Daoy (cell line): ENCODE measurements at regions not wholly inside any gene's neighbourhood (a gene's known extent, or its start where the extent isn't known, plus 50 kb on each side); places are given as distances from the start of the nearest gene placed in this dataset.
A peak's percentile ranks its signal among the peaks of the same experiment; 100 is the strongest.

Experiments used
- DNase-seq: peaks from one replicate; pipeline ENCODE4 v3.0.0-alpha.2; 2015; ENCODE audit warnings: low read depth

GRCh38 chr17:11182430-11182829 is 58.6 kb upstream of the SHISA6 start:
- DNase-seq = no peak

GRCh38 chr17:11178581-11178980 is 62.4 kb upstream of the SHISA6 start:
- DNase-seq = no peak

DNA sequence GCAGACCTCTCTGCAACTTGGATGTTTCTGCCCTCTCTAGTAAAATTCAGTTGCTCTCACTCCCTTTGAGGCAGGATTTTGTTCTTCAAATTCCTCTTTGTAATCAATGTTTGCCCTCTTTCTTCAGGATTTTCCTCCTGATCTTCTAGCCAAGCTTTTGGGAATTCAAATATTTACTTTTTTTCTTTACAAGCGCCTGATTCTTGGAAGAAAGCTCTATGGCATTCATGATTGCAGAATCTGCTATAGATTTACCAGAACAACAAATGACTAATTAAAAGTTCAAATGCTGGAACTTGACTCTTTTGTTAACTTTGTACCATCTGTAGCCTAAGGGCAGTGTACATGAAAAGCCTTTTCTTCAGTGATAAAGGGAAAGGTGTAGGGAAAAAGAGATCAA is 63.7 kb upstream of the SHISA6 start:
- no peak for DNase-seq

DNA sequence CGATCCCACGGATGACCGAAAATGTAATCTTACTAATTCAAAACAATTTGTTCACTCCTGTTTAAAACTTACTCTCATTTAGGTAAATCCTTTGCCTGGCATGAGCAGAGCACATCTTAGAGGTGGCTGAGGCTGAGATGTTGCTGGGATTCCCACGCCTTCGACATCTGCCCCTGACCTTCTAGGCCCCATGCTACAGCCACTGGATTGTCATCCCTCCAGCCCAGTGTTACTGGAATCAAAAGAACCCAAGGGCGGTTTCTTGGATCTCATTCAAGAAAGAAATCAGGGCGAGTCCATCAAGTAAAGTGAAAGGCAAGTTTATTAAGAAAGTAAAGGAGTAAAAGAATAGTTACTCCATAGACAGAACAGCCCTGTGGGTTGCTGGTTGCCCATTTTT is 64.5 kb upstream of the SHISA6 start:
- DNase-seq = no peak

DNA sequence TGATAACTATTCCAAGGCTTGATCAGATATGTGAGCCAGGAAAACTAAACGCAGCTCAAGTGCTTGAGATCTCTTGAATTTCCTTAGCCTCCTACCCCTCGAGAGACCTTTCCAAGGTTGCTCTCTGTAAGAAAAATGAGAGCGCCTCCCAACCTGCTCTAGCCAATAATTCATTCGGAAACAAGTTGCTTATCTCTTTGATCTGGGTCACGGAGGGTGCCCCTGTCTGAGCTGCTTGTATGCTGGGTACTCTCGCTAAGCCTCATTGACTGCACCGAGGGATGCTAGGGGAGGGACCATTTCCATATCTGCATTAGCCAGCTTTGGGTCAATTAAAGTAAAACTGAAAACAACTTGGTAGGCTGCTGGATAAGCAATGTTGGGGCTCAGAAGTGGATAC is 70.1 kb upstream of the SHISA6 start:
- no peak for DNase-seq

DNA sequence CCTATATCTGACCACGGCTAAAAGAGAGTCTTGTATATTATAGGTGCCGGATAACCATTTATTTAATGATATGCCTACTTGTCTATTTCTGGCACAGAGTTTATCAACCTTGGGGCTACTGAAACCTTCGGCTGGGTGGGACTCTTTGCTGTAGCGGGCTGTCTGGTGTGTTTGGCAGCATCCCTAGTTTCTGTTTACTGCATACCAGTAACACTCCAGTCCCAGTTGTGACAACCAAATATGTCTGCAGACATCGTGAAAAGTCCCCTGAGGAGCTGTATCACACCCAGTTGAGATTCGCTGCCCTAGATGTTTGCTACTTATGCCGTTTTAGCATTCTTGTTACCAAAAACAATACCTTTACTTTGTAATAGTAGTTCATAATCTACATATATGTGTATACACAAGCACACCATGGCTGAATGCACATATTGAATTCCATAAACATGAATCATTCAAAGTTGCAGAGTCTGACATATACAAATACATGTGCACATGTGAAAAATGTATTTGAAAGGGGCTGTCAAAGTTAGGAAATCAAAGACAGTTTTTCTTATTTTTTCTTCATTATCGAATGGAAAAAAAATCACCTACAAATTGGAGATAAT is 89.1 kb upstream of the SHISA6 start:
- no peak for DNase-seq

- peak; percentile 22 for DNase-seq
Observed at GRCh38 chr17:11150906-11151511, 90.0 kb upstream of the SHISA6 start.

GRCh38 chr17:11144358-11145233 is 96.4 kb upstream of the SHISA6 start:
- peak; percentile 37 for DNase-seq

GRCh38 chr17:11142231-11142630 is 98.8 kb upstream of the SHISA6 start:
- DNase-seq = no peak

DNA sequence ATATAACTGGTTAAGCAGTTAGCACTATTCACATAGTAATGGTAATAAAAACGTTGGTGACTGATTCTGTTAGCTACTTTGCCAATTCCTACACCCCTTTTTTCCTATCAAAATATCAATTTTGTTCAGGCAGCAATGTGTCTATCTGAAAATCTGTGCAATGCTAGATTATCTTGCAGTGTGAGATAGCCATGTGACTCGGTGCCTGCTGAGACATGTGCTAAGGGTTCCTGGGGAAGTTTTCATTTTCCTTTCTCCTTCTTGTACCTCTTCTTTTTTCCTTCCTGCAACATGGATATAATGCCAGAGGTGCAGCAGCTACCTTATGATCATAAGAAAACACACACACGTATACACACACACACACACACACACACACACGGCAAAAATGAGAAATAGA is 100.5 kb upstream of the SHISA6 start:
- DNase-seq = no peak

- no peak for DNase-seq
Observed at GRCh38 chr17:11140043-11140442, 101.0 kb upstream of the SHISA6 start.

DNA sequence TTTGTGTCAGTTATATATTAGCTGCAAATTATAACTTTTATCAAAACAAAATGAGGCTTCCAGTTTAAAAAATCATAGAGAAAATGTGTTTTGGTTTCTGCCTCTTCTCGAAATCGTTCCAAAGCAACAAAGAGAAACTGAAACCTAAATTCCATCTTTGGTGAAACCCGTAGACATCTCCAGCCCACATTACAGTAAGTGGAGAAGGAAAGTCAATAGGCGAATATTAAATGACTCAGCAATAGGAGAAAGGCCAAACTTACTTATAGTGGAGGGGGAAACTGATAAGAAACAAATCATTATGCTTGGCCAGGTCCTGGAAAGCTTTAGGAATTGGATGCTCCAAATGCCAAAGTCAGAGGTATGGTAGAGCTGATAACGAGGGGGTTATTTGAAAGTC is 103.0 kb upstream of the SHISA6 start:
- no peak for DNase-seq

- no peak for DNase-seq
Observed at GRCh38 chr17:11135819-11136218, 105.2 kb upstream of the SHISA6 start.

DNA sequence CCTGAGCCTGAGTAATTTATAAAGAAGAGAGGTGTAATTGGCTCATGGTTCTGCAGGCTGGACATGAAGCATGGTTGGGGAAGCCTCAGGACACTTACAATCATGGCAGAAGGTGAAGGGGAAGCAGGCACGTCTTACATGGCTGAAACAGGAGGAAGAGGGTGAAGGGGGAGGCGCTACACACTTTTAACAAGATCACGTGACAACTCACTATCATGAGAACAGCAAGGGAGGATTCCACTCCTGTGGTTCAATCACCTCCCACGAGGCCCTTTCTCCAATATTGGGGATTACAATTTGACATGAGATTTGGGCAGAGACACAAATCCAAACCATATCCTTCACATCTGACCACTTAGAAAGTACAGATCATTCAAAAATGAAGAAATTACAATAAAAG is 110.6 kb upstream of the SHISA6 start:
- DNase-seq = no peak

DNA sequence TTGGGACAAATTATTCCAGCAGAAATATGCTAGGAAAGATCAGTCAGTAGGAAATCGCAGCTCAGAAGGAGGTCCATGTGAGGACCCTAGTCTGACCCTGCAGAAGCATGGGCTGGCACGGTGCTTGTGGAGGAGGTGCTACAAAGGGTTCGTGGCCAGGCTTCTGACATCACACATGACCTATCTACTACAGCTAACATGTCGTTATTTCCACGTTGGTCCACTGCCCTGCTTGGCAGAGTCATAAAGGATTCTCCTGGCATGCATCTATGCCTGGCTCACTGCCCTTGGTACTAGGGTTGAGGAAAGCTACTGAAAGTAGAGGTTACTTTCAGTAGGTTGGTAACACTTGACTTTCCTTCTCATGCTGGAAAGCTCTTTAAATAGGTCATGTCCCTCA is 118.1 kb upstream of the SHISA6 start:
- no peak for DNase-seq

GRCh38 chr17:11121341-11121985 is 119.5 kb upstream of the SHISA6 start:
- DNase-seq = no peak

DNA sequence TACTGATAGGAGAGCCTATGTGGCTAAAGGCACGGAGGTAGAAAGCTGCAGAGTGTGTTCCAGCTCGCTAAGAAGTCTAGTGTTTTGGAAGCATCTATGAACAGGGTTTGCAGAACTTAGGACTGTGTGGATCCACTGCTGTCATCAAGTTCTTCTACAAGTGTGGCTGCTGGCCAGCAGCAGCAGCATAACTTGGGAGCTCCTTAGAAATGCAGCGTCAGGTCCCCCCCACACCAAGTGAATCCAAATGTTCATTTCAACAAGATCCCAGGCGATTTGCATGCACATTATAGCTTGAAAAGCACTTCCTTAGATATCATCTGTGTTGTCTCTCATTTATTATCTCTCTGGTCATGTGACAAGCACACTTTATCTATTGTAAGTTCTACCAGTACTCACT is 131.9 kb upstream of the SHISA6 start:
- DNase-seq = no peak

DNA sequence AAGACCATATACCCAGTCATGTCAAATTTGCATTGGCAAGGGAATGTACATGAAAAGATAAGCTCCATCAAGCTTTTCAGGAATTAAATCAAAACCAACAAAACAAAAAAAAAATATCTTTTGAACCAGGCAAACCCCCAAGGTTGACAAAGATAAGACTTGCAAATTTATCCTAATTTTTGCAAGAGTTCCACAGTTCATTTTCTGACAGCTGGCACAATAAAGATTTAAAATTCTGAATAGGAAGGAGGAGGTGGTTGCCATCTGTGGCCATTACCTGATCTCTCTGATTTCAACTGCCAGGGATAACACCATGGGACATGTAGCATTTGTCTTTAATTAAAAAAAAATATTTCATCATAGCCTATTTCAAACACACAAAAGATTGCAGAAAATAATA is 135.9 kb upstream of the SHISA6 start:
- no peak for DNase-seq

- DNase-seq = no peak
Observed at GRCh38 chr17:11097121-11097520, 143.9 kb upstream of the SHISA6 start.

DNA sequence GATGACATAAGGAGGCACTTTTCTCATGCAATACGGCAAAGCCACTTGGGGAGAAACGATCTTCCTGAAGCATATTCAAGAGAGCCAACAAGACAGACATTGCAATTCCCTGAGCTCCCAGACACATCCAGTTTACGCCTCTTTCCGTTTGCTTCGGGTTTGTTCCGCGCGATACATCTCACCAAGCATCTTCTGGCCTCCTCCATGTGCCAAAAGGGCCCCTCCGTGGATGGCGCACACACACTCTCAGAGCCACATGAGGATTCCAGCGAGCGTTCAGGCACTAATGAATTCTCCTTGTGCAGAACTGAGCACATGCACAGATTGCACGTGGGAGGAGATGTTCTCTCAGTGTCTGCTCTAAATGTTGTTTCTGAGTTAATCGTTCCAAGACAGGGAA is 146.7 kb upstream of the SHISA6 start:
- no peak for DNase-seq

DNA sequence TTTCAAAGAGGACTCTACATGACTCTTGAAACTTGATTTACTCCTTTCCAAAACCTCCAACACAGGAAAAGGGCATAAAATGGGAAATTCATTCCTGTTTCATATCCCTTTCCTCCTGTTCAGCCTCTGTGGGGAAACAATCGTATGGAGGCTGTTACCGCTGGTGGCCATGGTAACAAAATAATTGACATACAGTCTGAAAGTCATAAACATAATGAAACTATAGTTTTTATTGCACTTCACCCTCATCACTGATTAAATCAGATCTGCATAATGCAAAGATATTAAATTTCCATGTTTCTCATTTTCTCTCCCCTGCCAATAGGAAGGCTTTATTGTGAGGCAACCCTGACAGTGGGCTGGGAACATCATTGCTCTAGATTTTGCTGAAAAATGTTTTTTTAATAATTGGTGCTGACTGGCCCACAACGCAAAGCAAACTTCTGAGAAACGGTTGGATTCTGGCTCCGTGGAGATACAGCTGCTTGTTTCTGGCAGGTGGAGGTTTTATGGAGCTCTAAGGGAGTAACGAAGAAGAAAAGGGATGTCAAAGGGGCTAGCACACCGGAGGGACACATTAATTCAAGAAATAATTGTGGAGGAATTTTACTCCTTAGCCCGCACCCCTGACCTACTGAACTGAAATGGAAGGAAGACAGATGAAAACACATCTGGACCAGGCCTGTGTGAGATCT is 154.2 kb upstream of the SHISA6 start:
- DNase-seq = no peak

DNA sequence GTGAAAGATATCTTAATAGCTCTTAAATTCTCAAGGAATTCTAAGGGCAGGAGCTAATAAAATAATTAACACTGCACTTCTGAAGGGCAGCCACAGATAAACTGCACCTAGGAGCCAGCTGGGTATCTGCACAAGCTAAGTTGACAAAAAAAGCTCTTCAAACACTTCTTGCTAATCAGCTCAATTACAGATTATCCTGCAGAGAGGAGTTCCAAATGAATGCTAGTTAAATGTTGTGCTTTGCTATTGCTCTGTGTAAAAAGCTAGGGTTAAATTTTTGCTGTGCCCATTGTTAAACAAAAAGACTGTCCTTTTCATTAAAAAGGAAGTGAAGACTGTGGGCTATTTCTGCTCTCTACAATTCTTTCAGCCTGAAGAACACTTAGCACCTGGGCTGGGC is 158.5 kb upstream of the SHISA6 start:
- DNase-seq = no peak
